ENCODE measurements at regions not wholly inside any gene's neighbourhood (a gene's known extent, or its start where the extent isn't known, plus 50 kb on each side); places are given as distances from the start of the nearest gene placed in this dataset.

GRCh38 chr4:46444318-46445000 lies 54.5 kb upstream of the GABRA2 start:
- H2BK12ac ChIP-seq (ENCODE audit: insufficient read length, low read depth, low read length): no peak overlapping the region
- H2AK5ac ChIP-seq (ENCODE audit: insufficient read length, low read length): no peak overlapping the region
- no peak overlapping the region for H3K27ac ChIP-seq (ENCODE audit: insufficient read length, low read depth, low read length)
- H3K56ac ChIP-seq (ENCODE audit: insufficient read length, low read depth, low read length): no peak overlapping the region
- Mint-ChIP-seq H3K4me1 (no peaks in the 10 kb centered on the region), H3K4me3 (no peak overlapping the region), H3K27me3 (ENCODE audit: low read depth) (no peaks in the 10 kb centered on the region), H3K36me3 (ENCODE audit: insufficient read depth in 1 of 3, low read depth in 3 of 3) (no peaks in the 10 kb centered on the region), H3K27ac (no peak overlapping the region), H3K9me3 (no peaks in the 10 kb centered on the region)
- no peaks in the 10 kb centered on the region for H3K4me1 ChIP-seq (ENCODE audit: insufficient read depth, low read length)
- WGBS (ENCODE audit: extremely low coverage, insufficient read length, low lambda C conversion rate): no CpG with 5 or more reads among the region's 5 CpGs
- no peak overlapping the region for H2AFZ ChIP-seq (ENCODE audit: low read length)
- no peaks in the 10 kb centered on the region for H3K79me2 ChIP-seq (ENCODE audit: insufficient read depth, low read length)
- no peak overlapping the region for H2BK20ac ChIP-seq (ENCODE audit: low read depth, low read length, poor library complexity, severe bottlenecking)
- no peak overlapping the region for H3K4ac ChIP-seq (ENCODE audit: low read depth, low read length)
- no peaks in the 10 kb centered on the region for H3K27me3 ChIP-seq (ENCODE audit: insufficient read depth, low read length)
- H4K20me1 ChIP-seq (ENCODE audit: control insufficient read depth, insufficient read depth, insufficient read length): no peaks in the 10 kb centered on the region
- no peak overlapping the region for H2BK120ac ChIP-seq (ENCODE audit: low read depth, low read length, poor library complexity, severe bottlenecking)
- H3K23ac ChIP-seq (ENCODE audit: insufficient read length, low read depth, low read length): no peak overlapping the region
- H4K8ac ChIP-seq (replicated peaks; ENCODE audit: insufficient read length, low read depth, low read length): no peak overlapping the region
- H3K14ac ChIP-seq (ENCODE audit: insufficient read depth, low read length): no peak overlapping the region
- H4K5ac ChIP-seq (ENCODE audit: insufficient read length, low read depth, low read length): no peak overlapping the region
- no peaks in the 10 kb centered on the region for H3K9me3 ChIP-seq (ENCODE audit: control insufficient read depth, low read depth, low read length)
- TF ChIP-seq, protein P1, sequence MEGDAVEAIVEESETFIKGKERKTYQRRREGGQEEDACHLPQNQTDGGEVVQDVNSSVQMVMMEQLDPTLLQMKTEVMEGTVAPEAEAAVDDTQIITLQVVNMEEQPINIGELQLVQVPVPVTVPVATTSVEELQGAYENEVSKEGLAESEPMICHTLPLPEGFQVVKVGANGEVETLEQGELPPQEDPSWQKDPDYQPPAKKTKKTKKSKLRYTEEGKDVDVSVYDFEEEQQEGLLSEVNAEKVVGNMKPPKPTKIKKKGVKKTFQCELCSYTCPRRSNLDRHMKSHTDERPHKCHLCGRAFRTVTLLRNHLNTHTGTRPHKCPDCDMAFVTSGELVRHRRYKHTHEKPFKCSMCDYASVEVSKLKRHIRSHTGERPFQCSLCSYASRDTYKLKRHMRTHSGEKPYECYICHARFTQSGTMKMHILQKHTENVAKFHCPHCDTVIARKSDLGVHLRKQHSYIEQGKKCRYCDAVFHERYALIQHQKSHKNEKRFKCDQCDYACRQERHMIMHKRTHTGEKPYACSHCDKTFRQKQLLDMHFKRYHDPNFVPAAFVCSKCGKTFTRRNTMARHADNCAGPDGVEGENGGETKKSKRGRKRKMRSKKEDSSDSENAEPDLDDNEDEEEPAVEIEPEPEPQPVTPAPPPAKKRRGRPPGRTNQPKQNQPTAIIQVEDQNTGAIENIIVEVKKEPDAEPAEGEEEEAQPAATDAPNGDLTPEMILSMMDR (conservative IDR thresholded peaks at IDR 0.05): no peak
- H4K91ac ChIP-seq (ENCODE audit: insufficient read length, low read depth, low read length): no peak overlapping the region
- DNase-seq: no peak
- H2BK5ac ChIP-seq (ENCODE audit: insufficient read length, low read length): no peak overlapping the region
- H3T11ph ChIP-seq (ENCODE audit: low read length): no peak overlapping the region
- no peak overlapping the region for H2BK15ac ChIP-seq (ENCODE audit: low read depth, low read length)
- no peak overlapping the region for H3K18ac ChIP-seq (ENCODE audit: insufficient read length, low read depth, low read length)
- H3K9ac ChIP-seq (ENCODE audit: extremely low read depth, insufficient read length, low read length): no peak overlapping the region
- H3K79me1 ChIP-seq (ENCODE audit: insufficient read depth, low read depth, low read length, poor library complexity, severe bottlenecking): no peaks in the 10 kb centered on the region
- H3K4me2 ChIP-seq (ENCODE audit: insufficient read depth, insufficient read length, low read length): no peak overlapping the region
- no peaks in the 10 kb centered on the region for H3K23me2 ChIP-seq (ENCODE audit: insufficient read length, low read depth, low read length, poor library complexity, severe bottlenecking)
